Astrocyte (in vitro differentiated cells and primary cell): ENCODE measurements at regions not wholly inside any gene's neighbourhood (a gene's known extent, or its start where the extent isn't known, plus 50 kb on each side); places are given as distances from the start of the nearest gene placed in this dataset.

Experiments
- CTCF ChIP-seq: IDR thresholded peaks from 2 replicates; pipeline ENCODE4 v1.5.1; 2011; ENCODE audit warnings: low read depth, mild to moderate bottlenecking, inconsistent platforms, low read length, moderate library complexity; ENCODE audit not compliant: insufficient read depth
- EZH2 ChIP-seq: IDR thresholded peaks from 2 replicates; pipeline ENCODE4 v1.6.1; 2012; ENCODE audit warnings: mild to moderate bottlenecking, low read length, inconsistent platforms; ENCODE audit not compliant: insufficient read depth

GRCh38 chrX:96244955-96245354, 439.7 kb upstream of the DIAPH2 start:
- TF ChIP-seq CTCF (no peak), EZH2 (no peak)
